DMS153 treated with DMSO at 0.1 percent for 48 hours (cell line): ENCODE measurements at regions not wholly inside any gene's neighbourhood (a gene's known extent, or its start where the extent isn't known, plus 50 kb on each side); places are given as distances from the start of the nearest gene placed in this dataset.
"Not testable (repeated sequence)": the region's sequence is repeated elsewhere in the genome, so short reads cannot be mapped to it uniquely, and the experiment has no call there.

ENCODE experiments used
- DNase-seq: peaks from one replicate; lab custom pipeline; 2025; ENCODE audit not compliant: unreplicated experiment; lab: John Stamatoyannopoulos, UW

DNA sequence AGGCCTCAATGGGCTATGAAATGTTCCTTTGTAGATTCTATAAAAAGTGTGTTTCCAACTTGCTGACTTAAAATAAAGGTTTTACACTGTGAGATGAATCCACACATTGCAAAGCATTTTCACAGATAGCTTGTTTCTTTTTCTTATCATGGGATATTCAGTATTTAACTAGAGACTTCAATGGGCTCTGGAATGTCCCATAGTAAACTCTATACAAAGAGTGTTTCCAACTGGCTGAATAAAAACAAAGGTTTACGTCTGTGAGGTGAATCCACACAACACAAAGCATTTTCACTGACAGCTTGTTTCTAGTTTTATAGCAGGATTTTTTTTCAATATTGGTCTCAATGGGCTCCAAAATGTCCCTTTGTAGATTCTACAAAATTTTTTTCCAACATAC, 550.1 kb downstream of the KCNJ18 start:
- DNase-seq = no peak

DNA sequence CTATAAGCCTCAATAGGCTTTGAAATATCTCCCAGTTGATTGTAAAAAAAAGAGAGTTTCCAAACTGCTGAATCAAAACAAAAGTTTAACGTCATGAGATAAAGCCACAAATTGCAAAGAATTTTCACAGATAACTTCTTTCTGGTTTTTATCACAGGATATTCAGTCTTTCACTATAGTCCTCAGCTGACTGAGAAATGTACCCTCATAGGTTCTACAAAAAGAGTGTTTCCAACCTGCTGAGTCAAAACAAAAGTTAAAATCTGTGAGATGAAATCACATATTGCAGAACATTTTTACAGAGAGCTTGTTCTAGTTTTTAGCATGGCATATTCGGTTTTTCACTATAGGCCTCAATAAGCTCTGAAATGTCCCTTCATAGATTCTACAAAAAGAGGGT, 559.2 kb downstream of the KCNJ18 start:
- no peak for DNase-seq

DNA sequence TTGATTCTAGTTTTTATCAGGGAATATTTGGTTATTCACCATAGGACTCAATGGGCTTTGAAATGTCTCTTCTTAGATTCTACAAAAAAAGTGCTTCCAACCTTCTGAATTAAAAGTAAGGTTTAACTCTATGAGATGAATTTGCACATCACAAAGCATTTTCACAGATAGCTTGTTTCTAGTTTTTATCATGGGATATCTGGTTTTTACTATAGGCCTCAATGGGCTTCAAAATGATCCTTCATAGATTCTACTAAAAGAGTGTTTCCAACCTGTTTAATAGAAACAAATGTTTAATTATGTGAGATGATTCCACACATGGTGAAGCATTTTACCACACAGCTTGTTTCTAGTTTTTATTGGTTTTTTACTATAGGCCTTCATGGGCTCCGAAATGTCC, 560.7 kb downstream of the KCNJ18 start:
- DNase-seq = no peak

DNA sequence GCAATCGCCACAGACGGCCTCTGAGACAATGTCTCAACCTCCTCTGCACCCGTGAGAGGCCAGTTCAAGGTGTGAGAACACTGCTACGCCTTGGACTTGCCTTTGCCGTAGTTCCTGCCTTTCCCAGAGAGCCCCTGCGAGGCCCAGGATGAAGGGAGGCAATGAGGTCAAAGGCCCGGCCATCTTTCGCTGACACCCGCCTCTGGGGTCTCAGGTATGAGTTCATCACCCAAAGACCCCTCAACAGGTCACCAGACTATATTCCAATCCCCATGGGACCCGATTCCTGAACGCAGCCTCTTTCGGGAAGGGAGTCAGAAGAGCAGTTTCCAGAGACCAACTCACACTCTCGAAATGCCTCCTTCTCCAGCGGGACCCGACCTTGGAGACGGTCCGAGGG, 573.5 kb downstream of the KCNJ18 start:
- DNase-seq = no peak

DNA sequence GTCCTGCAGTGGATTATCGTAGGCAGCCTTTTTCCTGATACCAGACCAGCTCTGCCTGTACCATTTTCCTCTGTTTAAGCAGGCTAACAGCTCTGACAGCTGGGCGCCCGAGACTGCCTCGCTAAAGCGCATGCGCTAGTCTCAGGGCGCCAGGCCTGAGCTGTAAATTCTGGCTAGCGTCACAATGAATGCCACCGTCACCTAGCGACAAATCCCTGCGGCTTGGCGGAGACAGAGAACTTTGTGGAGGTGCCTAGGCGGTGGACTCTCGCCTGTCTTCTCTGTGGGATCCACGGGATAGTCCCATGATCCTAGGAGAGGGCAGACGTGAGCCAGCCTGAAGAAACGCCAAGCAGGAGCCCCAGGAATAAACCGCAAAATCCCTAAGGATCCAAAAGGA, 573.9 kb downstream of the KCNJ18 start:
- no peak for DNase-seq

DNA sequence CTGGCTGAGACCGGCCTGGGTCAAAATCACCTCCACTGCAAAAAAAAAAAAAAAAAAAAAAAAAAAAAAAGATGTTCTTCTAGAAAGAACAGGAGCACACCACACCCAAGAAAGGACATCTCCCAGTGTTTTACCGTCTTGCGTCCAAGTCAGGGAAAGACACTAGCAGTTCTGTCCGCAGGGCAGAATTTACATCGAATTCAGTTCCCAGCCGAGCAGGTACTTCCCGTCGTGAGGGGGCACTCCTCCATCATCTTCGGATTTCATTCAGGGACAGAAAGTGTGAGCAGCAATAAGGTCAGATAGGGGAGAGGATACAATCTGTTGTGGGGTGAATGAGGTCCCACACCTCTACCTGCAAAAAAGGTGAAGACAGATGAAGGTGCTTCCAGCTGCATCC, 574.7 kb downstream of the KCNJ18 start:
- DNase-seq = no peak

DNA sequence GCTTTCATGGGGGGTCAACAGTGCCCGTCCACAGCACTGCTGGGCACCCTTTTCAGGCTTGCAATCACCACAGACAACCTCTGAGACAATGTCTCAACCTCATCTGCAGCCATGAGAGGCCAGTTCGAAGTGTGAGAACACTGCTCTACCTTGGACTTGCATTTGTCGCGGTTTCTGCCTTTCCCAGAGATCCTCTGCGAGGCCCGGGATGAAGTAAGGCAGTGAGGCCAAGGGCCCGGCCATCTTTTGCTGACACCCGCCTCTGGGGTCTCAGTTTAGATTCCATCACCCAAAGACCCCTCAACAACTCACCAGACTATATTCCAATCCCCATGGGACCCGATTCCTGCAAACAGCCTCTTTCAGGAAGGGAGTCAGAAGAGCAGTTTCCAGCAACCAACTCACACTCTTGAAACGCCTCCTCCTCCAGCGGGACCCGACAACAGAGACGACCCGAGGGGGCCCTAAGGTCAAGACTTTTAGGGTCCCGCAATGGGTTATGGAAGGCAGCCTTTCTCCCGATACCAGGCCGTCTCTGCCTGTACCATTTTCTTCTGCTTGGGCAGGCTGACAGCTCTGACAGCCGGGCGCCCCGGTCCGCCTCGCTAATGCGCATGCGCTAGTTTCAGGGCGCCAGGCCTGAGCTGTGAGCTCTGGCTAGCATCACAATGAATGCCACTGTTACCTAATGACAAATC, 576.0 kb downstream of the KCNJ18 start:
- DNase-seq = no peak

DNA sequence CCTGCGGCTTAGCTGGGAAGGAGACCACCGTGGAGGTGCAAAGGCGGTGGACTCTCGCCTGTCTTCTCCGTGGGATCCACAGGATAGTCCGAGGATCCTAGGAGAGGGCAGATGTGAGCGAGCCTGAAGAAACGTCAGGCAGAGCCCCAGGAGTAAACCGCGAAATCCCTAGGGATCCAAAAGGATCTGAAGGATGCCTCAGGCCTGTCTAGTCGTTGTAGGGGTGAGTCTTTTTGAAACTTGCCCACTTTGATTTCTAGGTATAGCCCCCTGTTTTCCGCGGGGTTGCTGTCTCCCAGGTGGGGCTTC, 576.5 kb downstream of the KCNJ18 start:
- no peak for DNase-seq

DNA sequence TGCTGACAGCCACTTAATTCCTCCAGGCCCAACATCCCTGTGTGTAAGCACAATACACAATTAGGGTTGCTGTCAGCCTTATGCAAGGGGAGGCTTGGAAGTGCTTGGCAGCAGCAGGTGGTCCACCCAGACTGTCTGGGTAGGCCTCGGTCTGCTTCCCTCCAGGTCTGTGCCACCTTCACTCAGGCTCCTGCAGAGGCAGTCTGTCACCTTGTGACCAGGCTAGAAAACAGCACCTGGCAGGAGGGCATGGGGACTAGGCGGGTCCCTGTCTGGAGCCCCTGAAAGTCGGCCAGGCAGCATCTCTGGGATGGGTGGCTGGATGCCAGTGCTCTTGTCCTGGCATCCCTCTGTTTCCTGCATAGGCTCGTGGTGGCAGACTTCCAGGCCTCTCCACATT, 578.1 kb downstream of the KCNJ18 start:
- no peak for DNase-seq

DNA sequence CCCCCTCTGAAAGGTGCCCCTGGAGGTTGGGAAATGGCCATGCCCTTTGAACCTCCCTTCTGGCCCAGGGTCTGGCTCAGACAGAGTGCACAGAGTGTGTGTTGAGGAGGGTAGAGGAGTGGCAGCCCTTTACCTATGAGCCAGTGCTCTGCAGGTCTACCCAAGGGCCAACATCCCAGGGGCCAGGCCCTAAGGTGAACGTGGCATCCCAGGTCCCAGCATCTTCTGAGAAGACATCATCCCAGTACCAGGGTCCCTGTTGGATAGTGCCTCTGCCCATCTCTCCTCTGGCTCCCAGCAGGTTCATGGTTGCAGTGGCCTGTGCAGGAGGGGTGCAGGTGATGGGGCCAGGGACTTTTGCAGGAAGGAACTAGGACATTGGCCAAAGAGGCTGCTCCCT, 578.5 kb downstream of the KCNJ18 start:
- DNase-seq = not testable (repeated sequence)

DNA sequence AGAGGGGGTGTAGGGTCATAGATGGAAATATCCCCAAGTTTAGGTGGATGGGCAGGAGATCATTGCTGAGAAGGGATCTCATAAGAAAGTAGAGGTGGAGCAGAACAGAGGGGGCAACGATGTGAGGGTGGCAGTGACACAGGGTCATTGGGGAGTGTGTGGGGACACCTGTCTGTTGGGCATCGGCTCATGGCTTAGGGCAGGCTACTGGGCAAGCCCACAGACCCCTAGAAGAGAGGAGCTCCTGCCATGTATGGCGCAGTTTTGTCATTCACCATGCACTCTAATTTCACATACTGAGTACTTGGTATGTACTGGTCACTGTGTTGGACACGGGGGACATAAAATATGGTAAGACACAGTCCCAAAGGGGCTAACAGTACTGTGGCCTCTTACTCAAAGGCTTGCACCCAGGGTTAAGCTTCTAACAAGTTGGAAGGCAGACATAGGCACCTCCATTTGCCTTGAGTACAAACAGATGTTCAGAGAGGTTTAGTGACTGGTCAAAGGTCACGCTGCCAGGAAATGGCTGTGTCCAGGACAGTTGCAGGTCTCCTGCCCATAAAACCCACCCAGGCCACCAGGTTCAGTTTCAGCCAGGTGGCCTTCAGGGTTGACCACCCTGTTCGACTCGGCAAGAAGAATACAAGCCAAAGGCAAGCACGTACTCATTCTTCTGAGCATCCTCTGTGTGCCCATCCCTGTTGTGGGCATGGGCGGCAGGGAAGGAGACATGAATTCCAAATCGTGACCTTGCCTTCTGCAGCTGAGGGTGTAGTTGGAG, 580.2 kb downstream of the KCNJ18 start:
- no peak for DNase-seq

DNA sequence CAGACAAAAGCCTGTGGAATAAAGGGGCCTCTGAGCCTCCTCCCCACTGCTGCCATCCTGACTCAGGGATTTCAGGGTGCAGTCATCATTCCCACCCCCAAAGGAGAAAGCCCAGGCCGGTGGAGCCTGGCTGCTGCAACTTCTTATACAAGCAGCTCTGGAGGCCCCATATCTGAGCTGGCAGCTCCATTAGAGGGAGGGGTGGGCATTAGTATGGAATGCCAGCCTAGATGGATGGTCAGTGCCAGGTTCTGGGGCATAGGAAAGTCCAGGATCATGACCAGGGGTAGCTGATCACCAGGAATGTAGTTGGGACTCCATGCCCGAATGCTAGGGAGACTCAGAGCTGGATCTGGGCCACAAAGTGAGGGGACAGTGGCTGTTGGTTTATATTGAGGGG, 581.0 kb downstream of the KCNJ18 start:
- no peak for DNase-seq

DNA sequence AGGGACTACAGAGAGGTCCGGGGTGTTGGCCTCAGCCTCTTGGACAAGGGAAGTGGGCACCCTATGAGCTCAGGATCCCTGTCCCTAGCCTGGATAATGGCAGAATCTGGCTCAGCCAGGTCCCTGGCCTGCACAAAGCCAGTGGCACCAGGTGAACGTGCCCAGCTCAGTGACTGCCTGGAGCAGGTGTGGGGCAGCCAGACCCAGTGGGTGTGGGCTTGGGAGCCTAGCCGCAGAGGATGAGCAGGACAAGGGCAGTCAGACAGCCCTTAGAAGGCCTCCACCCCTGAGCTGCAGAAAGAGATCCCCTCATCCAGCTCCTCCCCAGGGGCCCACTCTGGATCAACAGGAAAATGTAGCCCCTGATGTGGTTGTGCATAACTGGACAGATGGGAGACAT, 585.3 kb downstream of the KCNJ18 start:
- DNase-seq = no peak

DNA sequence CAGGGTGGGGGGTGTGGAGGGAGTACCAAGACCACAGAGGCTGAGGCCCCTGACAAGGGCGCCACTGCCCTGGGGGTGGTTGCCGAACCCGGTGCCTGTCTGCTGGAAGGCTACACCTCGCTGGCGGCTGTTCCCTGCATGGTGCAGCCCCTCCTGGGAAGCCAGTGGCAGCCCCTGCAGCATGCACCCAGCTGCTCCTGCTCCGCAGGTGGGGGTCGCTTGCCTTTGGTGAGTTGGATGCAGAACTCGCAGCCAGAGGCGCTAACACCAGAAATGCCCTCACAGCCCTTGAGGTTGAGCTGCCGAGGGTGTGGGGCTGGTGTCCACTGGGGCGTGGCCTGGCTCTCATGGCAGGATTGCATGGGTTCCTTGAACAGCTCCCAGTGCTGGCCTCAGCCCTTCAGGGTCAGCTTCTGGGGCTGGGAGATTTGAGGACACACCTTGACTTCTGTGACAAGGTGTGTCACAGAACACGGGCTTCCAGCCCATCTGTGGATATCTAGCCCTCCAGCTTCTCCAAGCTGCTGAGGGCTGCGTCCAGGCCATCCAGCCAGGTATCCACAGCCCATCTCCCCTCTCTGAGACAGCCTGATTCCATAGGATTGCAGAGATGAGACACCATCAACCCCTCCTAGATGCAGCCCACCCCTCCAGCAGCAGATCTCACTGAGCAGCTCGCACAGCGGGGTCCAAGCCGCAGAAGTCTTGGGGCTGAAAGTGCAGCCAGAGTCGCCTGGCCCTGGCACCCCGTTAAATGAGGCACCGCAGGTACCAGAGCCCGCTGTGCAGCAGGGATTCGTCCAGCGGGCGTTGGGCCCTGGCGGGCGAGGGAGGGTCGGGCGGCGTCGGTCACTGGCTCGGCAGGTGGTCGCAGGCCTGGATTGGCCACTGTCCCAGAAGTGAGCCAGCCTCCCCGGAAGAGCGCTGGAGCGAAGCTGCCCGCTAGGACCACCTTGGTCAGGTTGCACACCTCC, 586.3 kb downstream of the KCNJ18 start:
- no peak for DNase-seq

DNA sequence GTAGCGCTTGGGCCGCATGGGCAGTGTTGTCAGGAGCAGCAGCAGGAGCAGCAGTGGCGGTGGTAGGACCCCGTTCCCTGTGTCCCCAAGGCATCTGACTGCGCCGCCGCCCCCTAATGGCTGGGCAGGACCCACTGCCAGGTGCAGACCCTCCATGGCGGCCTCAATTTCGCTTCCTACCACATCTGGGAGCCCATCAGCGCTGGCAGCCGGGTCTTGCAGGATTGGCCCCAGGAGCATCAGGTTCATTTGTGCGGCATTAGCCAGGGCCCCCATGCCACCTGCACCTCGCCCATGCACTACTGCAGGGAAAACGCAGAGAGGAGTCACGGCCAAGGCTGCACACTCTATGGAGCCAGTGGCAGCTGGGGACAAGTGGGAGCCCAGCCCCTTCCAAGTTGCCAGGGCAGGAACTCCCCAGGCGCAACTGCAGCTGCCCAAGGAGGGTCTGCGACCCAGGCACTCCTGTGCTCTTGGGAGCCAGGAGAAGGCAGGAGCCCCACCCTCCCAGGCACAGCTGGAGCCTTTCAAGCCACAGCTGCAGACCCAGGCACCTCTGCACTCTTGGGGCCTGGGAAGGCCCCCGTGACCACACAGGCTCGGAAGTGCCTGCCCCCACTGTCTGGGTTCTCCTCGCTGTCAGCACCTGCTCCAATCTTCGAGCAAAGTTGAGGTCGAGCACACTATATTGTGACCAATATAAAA, 594.2 kb downstream of the KCNJ18 start:
- DNase-seq = no peak

DNA sequence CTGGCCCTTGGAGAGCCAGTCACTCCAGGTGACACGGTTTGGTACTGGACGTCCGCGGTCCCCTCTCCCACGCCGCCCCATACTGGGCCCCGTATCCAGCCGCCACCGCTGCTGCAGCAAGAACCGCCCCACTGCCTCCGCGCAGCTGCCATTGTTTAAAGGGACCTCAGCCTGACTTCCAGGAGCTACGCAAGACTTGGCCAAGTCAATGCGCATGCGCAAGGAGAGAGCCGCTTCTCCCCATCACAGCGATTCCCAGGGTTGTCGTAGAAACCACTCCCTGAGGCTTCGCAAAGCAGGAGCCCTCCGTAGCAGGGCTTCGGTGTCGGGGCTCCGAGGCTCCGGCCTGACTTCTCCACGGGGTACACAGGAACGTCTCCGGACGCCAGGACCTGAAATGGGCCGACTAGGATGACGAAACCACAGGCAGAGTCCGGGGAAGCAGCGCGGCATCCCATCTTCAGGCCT, 606.2 kb downstream of the KCNJ18 start:
- DNase-seq = not testable (repeated sequence)

DNA sequence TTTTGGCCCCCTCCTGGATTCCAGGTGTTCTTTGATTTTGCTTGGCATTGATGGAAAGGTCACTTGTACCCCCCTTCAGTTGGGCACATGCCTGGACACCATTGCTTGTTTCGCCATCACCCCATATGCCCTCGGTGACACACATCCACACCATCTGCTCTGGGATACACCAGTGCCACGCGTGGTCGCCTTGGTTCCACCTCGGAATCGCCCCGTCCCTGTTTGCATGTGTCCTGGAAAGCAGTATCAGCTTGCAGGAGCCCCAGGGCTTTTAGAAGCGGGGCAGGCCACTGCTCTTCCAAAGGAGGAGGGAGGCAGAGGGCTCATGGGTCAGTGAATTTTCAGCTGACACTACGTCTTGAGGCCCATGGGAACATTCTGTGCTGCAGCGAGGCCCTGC, 607.9 kb downstream of the KCNJ18 start:
- no peak for DNase-seq

DNA sequence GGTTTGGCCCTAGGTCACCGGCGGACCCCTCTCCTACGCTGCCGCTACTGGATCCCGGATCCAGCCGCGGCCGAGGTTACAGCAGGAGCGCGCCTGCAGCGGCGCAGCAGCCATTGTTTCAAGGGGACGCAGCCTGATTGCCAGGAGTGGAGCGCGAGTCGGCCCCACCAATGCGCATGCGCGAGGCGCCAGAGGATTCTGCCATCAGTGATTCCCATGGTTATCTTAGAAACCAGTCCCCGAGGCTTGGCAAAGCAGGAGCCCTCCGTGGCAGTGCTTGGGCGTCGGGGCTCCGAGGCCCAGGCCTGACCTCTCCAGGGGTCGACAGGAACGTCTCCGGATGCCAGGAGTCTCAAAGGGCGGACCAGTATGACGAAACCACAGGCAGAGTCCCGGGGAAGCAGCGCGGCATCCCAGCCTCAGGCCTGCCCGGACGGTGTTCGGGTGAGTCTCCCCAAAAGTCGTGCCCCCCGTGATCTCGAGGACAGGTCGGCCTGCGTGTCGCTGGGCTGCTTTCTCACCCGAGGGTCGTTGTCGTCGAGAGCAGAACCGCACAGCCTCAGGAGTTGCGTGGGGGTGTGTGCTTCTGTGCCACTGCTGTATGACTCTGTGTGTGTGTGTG, 608.5 kb downstream of the KCNJ18 start:
- DNase-seq = no peak

DNA sequence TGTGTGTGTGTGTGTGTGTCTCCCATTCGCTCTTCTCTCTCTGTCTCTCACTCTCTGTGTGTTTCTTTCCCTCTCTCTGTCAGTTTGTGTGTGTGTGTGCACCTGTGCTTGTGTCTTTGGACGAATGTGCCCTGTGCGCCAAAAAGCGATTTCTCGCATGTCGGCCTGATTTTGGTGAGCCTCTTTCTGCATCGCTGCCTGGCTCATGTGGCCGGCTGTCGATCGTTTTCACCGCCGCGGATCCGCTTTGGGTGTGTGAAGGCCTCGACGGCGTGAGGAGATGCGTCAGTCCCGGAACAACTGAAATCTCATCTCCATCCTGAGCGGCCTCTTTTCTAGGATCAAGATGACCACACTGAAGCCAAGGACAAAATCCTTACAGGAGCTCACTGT, 609.0 kb downstream of the KCNJ18 start:
- no peak for DNase-seq

DNA sequence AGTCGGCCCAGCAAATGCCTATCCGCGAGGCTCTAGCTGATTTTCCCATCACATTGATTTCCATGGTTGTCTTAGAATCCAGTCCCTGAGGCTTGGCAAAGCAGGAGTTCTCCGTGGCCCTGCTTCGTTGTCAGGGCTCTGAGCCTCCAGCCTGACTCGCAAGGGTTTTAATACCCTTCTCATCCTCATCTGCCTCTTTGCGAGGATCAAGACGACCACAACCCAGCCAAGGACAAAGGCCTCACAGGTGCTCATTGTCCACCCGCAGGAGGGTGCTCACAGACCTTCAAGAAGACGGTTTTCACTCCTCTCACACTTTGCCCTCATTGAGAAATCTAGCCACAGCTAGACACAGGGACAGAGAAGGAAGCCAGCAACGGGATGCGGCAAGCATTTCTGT, 610.8 kb downstream of the KCNJ18 start:
- no peak for DNase-seq

DNA sequence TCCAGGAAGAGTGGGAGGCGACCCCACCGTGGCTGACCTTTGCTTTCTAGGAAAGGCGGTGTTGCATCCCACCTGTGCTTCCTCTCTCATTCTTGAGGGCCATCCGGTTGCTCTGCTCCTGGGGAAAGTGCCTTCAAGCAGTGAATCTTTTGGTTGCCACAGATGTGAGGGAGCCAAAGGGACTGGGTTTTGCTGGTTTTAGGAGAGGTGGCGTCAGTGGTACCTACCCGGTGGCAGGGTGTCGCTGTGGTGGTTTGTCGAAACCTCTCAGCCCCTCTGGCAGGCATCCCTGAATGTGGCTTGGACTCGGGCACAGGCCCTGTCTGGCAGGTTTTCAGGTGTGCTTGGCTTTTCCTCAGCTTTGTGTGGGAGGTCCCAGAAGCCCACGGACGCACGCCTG, 611.5 kb downstream of the KCNJ18 start:
- no peak for DNase-seq
